ENCODE measurements at regions not wholly inside any gene's neighbourhood (a gene's known extent, or its start where the extent isn't known, plus 50 kb on each side); places are given as distances from the start of the nearest gene placed in this dataset.
"Not testable (repeated sequence)": the region's sequence is repeated elsewhere in the genome, so short reads cannot be mapped to it uniquely, and the experiment has no call there.

GRCh38 chr9:41246702-41247101 lies 57.6 kb upstream of the ZNG1F start:
- not testable (repeated sequence) for TF ChIP-seq POLR2AphosphoS5 (IDR thresholded peaks at IDR 0.05; ENCODE audit: low read depth, low read length); POLR2A (IDR thresholded peaks at IDR 0.05; ENCODE audit: low read depth, low read length); POU2F2 (IDR thresholded peaks at IDR 0.05; ENCODE audit: low read depth, low read length); PAX5 (IDR thresholded peaks at IDR 0.05; ENCODE audit: insufficient read depth, low read length, severe bottlenecking); TAF1 (IDR thresholded peaks at IDR 0.05; ENCODE audit: low read depth, low read length); SPI1 (IDR thresholded peaks at IDR 0.05; ENCODE audit: low read depth, low read length)

Measured in GM12891 (cell line).